Islet precursor cell (in vitro differentiated cells): ENCODE measurements at regions not wholly inside any gene's neighbourhood (a gene's known extent, or its start where the extent isn't known, plus 50 kb on each side); places are given as distances from the start of the nearest gene placed in this dataset.
"Not testable (repeated sequence)": the region's sequence is repeated elsewhere in the genome, so short reads cannot be mapped to it uniquely, and the experiment has no call there.

Source experiments
- DNase-seq: peaks from one replicate; pipeline ENCODE4 v3.0.0-alpha.2; 2018

DNA sequence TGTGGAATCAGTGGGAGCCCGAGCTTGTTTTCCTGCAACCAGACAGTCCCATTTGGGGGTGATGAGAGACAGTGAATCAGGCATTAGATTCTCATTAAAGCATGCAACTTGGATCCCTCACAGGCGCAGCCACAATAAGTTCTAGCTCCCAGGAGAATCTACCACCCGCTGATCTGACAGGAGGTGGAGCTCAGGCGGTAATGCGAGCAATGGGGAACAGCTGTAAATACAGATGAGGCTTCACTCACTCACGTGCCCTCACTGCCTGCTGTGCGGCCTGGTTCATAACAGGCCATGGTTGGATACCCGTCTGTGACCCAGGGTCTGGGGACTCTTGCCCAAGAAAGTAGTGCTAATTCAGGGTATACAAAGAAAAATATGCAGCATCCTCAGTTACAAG, 144.8 kb upstream of the RGPD4 start:
- DNase-seq: no peak

GRCh38 chr2:107684421-107684820, 142.3 kb upstream of the RGPD4 start:
- no peak for DNase-seq

GRCh38 chr2:107685421-107685986, 141.2 kb upstream of the RGPD4 start:
- DNase-seq: no peak

- peak; percentile 52 for DNase-seq
Observed at GRCh38 chr2:107687073-107687472, 139.6 kb upstream of the RGPD4 start.

DNA sequence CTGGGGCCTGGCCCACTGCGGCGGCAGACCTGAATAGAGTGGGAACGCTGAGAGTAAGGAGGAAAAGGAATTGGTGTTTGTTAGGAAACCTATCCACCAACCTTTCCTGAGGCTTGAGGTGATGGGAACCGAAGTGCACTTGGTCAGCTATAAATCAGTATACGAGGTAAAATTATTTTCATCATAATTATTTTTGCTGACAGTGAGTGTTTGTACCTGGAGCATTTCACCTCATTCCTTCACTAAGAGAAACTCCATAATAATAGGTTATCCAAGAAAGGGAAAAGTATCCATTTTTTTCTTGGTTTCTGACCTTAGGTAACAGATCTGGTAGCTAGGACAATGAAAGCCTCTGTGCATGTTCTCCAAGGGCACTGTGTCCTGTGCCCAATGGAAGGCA, 138.6 kb upstream of the RGPD4 start:
- DNase-seq: no peak

DNA sequence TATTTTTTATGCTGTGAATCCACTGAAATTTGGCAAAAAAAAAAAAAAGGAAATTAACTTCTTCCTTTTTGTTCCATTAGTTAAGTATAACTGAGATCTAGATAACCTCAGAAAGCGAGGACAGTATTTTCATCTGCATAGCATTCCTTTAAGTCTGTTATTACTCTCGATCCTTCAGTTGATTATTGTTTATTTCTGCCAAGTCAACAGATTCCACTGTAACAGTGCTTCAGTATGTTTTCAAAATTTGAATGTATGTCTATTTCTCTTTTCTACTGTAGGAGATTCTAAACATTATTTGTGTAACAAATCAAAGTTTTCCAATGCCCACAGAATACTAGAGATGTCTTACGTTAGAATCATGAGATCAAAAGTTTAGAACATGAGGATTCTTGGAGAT, 133.1 kb upstream of the RGPD4 start:
- DNase-seq: no peak

DNA sequence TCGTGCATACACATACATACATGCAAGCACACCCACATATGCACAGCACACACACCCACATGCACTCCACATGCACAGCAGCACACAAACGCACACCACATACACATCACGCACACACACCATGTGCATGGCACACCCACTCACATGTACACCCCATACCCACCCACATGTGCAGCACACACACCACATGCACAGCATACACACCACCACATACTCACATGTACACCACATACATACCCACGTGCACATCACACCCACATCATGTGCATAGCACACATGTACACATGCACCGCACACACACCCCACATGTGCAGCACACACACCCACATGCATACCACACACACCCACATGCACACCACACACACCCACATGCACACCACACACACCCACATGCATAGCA, 132.0 kb upstream of the RGPD4 start:
- DNase-seq: no peak

GRCh38 chr2:107697385-107697784, 129.3 kb upstream of the RGPD4 start:
- no peak for DNase-seq

DNA sequence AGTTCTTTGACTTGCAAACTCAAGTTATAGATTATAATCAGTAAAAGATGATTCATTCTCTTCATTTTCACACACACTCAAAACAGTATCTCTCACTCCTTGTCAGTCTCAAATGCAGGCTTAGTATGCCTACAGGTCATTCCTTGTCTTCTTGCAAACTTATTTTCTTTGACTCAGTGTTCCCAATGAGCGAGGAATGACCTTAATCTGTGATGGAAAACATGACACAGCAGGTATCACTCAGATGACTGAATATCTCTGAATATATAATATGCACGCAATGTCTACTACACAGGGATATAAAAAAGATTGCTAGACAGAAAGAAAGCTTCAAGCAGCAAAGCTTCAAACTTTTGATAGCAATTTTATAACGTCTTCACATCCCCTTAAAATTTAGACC, 127.8 kb upstream of the RGPD4 start:
- DNase-seq: no peak

DNA sequence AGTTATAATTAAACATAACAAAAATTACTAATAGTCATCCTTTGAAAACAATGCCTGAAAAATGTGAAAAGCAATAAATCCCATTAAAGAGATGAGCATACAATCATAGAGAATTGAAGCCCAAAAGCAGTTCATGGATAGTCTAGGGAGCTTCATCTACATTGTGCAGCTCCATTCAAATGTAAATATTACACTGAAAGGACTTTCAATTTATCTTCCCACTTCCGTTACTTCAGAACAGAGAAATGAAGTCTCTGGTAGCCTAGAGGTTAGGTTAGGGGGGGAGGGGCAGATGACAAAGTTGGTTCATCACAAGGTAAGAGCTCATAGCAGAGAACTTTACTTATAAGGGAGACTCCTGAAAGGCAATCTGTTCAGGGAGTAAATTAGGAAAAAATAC, 126.6 kb upstream of the RGPD4 start:
- no peak for DNase-seq

GRCh38 chr2:107711941-107712340, 114.8 kb upstream of the RGPD4 start:
- no peak for DNase-seq

DNA sequence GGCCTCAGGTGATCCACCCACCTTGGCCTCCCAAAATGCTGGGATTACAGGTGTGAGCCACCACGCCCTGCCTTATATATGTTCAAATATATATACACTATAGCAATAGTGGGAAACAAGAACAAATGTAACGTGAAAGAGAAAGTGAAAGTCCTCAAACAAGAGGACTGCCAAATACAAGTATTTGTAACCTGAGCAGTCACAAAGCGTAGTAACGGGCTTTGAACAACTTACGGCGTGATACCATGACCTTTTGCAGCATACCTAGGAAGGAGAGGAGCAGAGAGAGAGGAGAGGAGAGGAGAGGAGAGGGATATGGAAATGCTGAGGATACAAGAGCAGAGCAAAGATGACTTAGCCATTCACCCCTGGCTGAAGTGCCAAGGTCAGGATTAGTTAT, 113.8 kb upstream of the RGPD4 start:
- DNase-seq: no peak

DNA sequence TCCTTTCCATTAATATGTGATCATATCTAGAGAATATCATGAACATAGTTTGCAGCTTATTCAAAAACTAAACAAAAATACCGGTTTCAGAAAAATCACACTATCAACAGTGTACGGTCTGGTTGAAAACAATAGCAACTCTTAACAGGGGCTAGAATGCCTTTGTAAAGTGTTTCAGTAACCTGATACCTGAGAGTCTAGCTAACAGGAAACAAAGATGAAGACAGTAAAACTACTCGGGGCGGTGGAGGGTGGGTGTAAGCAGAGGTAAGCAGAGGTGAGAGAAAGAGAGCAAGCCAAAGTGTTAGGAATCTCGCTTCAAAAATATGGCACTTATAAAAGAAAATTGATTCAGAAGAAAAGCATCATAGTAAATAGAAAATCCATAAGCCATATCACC, 109.0 kb upstream of the RGPD4 start:
- no peak for DNase-seq

- no peak for DNase-seq
Observed at GRCh38 chr2:107719141-107719540, 107.6 kb upstream of the RGPD4 start.

- DNase-seq: no peak
Observed at GRCh38 chr2:107719836-107720235, 106.9 kb upstream of the RGPD4 start.

GRCh38 chr2:107721178-107721577, 105.5 kb upstream of the RGPD4 start:
- DNase-seq: no peak

DNA sequence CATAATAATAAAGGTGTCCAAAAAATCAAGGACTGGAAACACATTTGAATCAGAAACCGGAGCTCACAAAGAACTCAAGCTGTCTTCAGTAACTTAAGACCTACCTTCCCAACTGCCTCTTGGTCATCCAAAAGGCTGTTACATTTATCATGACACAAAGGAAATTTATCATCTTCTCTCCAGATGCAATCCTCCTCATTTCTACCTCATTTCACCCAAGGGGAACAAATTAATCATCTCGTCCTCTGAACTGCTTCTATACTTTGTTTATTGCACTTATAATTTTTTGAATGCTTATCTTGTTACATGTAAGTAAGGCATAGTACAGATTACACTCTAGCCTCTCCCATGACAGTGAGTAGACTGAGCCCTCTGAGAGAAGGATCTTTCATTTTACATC, 105.1 kb upstream of the RGPD4 start:
- DNase-seq: no peak

- DNase-seq: not testable (repeated sequence)
Observed at GRCh38 chr2:107725824-107726223, 100.9 kb upstream of the RGPD4 start.

- no peak for DNase-seq
Observed at GRCh38 chr2:107727318-107727717, 99.4 kb upstream of the RGPD4 start.

DNA sequence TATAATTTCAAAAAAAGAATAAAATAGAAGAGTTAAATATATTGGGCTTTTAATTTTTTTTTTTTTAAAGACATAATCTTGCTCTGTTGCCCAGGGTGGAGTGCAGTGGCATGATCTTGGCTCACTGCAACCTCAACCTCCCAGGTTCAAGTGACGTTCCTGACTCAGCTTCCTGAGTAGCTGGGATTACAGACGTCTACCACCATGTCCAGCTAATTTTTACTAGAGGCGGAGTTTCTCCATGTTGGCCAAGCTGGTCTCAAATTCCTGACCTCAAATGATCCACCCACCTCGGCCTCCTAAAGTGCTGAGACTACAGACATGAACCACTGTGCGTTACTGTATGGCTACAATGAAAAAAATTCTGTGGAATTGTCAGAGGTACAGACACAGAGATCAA, 98.1 kb upstream of the RGPD4 start:
- no peak for DNase-seq

DNA sequence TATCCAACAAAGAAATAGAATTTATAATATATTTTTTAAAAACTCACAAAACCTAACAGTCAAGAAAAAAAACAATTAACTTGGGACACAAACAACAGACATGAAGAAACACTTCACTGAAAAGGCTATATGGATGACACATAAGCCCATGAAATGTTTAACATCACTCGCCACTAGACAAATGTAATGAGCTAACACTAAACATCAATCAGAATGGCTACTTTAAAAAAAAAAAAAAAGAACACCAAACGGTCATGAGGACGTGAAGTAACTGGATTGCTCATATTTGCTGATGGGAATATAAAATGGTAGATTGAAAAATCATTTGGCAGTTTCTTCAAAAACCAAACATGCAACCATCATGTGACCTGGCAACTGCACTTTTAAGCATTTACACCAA, 97.3 kb upstream of the RGPD4 start:
- DNase-seq: no peak

GRCh38 chr2:107730898-107731297, 95.8 kb upstream of the RGPD4 start:
- DNase-seq: no peak

GRCh38 chr2:107731435-107731834, 95.3 kb upstream of the RGPD4 start:
- no peak for DNase-seq

DNA sequence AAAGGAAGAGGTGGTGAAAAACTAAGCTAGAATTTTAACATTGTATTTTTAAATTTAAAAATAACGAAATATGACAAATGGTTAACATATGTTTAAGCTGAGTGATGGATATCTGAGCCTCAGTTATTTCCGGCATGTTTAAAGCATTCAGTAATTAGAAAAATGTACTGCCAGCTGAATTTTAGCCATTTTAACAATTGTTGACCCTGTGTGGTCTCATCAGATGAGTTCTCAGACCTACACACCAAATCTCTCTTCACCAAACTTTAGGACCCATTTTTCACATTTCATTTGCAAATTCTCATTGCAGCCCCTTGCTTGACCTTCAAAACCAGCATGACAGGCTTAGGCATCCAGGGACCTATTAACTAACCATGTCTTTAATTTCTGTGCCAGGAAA, 91.5 kb upstream of the RGPD4 start:
- no peak for DNase-seq

GRCh38 chr2:107737756-107738155, 88.9 kb upstream of the RGPD4 start:
- no peak for DNase-seq

DNA sequence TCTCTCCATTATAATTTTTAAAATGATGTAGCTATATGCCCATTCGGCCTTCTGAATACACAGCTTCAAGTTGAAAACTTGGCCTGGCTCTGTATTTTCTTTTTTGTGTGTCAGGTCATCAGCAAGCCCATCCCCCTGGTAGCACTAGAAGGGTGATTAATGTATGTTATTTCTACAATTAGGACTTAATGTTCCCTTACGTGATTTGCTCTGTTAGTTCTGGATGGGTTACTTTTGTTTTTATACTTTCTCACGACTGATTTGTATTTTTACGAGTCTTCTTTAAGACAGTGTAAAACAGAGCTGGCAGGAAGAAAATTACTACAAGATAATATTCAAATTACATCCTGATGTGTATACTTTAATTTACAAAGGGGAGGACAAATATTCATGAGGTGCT, 88.4 kb upstream of the RGPD4 start:
- no peak for DNase-seq
